Large intestine (tissue), 3 donors: ENCODE measurements at regions not wholly inside any gene's neighbourhood (a gene's known extent, or its start where the extent isn't known, plus 50 kb on each side); places are given as distances from the start of the nearest gene placed in this dataset.

ENCODE experiments used
- DNase-seq, 2 donors: peaks; one replicate each; pipeline versions ENCODE4 v3.0.0 to v3.0.0-alpha.2; 2013
- H3K27ac ChIP-seq: one replicate; pipeline ENCODE4 v1.5.1; 2013; ENCODE audit warnings: low read length
- H3K27me3 ChIP-seq: 2 replicates; pipeline ENCODE4 v1.6.1; 2013; ENCODE audit warnings: low read length; ENCODE audit not compliant: control insufficient read depth, insufficient read depth
- H3K36me3 ChIP-seq: 2 replicates; pipeline ENCODE4 v1.6.1; 2013; ENCODE audit warnings: low read length; ENCODE audit not compliant: control insufficient read depth, insufficient read depth
- H3K4me1 ChIP-seq: one replicate; pipeline ENCODE4 v1.6.1; 2013; ENCODE audit warnings: low read length; ENCODE audit not compliant: control insufficient read depth, insufficient read depth
- H3K4me3 ChIP-seq: one replicate; pipeline ENCODE4 v1.5.1; 2013; ENCODE audit warnings: low read length
- H3K9me3 ChIP-seq: one replicate; pipeline ENCODE4 v1.6.1; 2013; ENCODE audit warnings: mild to moderate bottlenecking, low read depth, low read length, moderate library complexity; ENCODE audit not compliant: control insufficient read depth
- WGBS: methylation state at CpG from one replicate; pipeline ENCODE4 v1.1.5; 2013; ENCODE audit warnings: low lambda C conversion rate; ENCODE audit not compliant: insufficient coverage; 5-methylcytosine and 5-hydroxymethylcytosine counted together

GRCh38 chr2:226320076-226320948 lies 479.3 kb downstream of the IRS1 start:
- no peaks in the 10 kb centered on the region for H3K27me3 ChIP-seq
- H3K9me3 ChIP-seq, result no peaks in the 10 kb centered on the region
- no peaks in the 10 kb centered on the region for H3K36me3 ChIP-seq
- H3K4me3 ChIP-seq, result no peak overlapping the region
- WGBS, result 75% methylated on average over 2 of the region's 6 CpGs
- H3K4me1 ChIP-seq, result no peaks in the 10 kb centered on the region
- DNase-seq, result no peak
- H3K27ac ChIP-seq, result no peak overlapping the region

GRCh38 chr2:226317970-226318369 lies 481.6 kb downstream of the IRS1 start:
- WGBS, result 80% methylated on average over 1 of the region's 2 CpGs
- no peak for DNase-seq
- H3K27me3 ChIP-seq, result no peaks in the 10 kb centered on the region

DNA sequence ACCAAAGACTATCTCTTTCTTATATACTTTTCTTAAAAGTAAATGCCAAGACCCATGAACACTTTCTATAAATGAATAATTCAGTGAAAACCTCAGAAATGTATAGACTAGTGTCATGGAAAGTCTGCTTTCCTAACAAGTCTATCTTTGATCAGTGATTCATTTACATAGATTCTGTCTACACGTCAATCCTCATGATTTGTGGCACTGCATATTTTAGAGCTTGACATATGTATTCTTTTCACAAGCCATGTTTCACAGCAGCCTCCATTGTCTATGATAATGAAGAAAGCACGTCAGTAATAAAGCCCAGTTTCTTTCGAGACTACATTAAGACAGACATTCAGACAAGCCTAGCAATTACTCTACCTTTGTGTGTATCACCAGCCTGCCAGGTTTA lies 486.6 kb downstream of the IRS1 start:
- no CpG with 5 or more reads among the region's 3 CpGs for WGBS
- H3K9me3 ChIP-seq, result no peaks in the 10 kb centered on the region
- H3K4me3 ChIP-seq, result no peak overlapping the region
- no peaks in the 10 kb centered on the region for H3K4me1 ChIP-seq
- no peaks in the 10 kb centered on the region for H3K36me3 ChIP-seq
- H3K27ac ChIP-seq, result no peak overlapping the region
- no peaks in the 10 kb centered on the region for H3K27me3 ChIP-seq
- no peak for DNase-seq

More at GRCh38 chr2:226317970-226318369, 481.6 kb downstream of the IRS1 start:
- no peaks in the 10 kb centered on the region for H3K4me1 ChIP-seq
- no peaks in the 10 kb centered on the region for H3K36me3 ChIP-seq
- H3K9me3 ChIP-seq, result no peaks in the 10 kb centered on the region
- H3K4me3 ChIP-seq, result no peak overlapping the region
- no peak overlapping the region for H3K27ac ChIP-seq

DNA sequence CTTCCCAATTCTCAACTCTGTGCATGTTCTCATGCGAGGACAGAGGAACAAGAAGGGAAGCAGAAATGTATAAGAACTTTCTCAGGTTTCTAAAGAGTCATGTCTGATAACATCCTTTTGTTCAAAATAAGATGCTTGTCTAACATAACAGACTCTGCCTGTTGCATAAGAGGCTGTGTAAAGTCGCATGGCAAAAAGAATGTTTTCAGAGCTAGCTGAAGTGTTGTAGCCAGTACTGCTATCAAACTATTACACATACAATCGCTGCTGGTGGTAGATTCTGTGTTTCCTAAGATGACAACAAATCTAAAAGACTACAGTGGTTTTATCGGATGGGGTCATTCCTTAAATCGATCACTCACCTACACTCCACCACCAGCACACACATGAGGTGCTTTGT lies 487.5 kb downstream of the IRS1 start:
- DNase-seq, result no peak
- Histone ChIP-seq H3K36me3 (no peaks in the 10 kb centered on the region), H3K4me1 (no peaks in the 10 kb centered on the region), H3K27me3 (no peaks in the 10 kb centered on the region), H3K4me3 (no peak overlapping the region), H3K9me3 (no peaks in the 10 kb centered on the region), H3K27ac (no peak overlapping the region)
- 100% methylated on average over 2 of the region's 5 CpGs for WGBS

- Histone ChIP-seq H3K36me3 (no peaks in the 10 kb centered on the region), H3K27me3 (no peaks in the 10 kb centered on the region), H3K27ac (no peak overlapping the region), H3K9me3 (no peaks in the 10 kb centered on the region), H3K4me3 (no peak overlapping the region), H3K4me1 (no peaks in the 10 kb centered on the region)
- no peak for DNase-seq
- 83% methylated on average over 1 of the region's 6 CpGs for WGBS
Measured at GRCh38 chr2:226310146-226310545, 489.5 kb downstream of the IRS1 start.

DNA sequence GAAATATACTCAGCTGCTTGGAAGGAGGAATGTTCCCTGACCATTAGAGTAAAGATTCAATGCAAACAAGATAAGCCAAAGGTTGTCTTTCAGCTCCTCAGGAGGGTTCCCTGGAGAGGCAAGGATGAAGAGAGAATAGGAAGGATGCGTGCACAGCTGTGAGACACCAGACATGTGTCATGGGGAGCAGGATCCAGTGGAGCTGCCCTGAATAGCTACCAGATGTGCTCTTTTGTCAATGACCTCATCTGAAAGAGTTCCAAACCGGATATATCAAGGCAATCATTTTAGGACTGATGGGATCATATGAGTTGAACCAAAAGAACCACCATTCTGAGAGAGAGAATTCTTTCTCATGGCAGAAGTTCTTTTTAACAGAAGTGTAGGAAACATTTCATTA lies 490.6 kb downstream of the IRS1 start:
- DNase-seq, result no peak
- Histone ChIP-seq H3K4me1 (no peaks in the 10 kb centered on the region), H3K27ac (no peak overlapping the region), H3K9me3 (no peaks in the 10 kb centered on the region), H3K36me3 (no peaks in the 10 kb centered on the region), H3K27me3 (no peaks in the 10 kb centered on the region), H3K4me3 (no peak overlapping the region)
- no CpG with 5 or more reads among the region's 2 CpGs for WGBS

DNA sequence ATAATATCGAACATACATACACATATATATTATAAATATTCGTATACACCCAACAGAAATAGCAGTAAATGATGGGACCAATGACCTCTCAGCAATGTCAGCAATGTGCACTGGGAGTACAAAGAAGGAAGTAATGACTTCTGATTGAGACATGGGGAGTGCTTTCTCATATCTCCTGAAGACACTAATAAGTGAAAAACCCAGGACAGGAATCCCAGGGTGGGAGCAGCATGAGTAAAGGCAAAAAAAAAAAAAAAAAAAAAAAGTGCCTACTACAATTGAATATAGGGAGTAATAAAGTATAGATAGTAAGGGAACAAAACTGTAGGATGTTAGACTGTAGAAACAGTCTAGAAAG lies 491.3 kb downstream of the IRS1 start:
- Histone ChIP-seq H3K27me3 (no peaks in the 10 kb centered on the region), H3K27ac (no peak overlapping the region), H3K9me3 (no peaks in the 10 kb centered on the region), H3K4me3 (no peak overlapping the region), H3K4me1 (no peaks in the 10 kb centered on the region), H3K36me3 (no peaks in the 10 kb centered on the region)
- DNase-seq, result no peak
- no CpG with 5 or more reads among the region's 2 CpGs for WGBS

- Histone ChIP-seq H3K27ac (no peak overlapping the region), H3K4me1 (no peaks in the 10 kb centered on the region), H3K27me3 (no peaks in the 10 kb centered on the region), H3K4me3 (no peak overlapping the region), H3K9me3 (no peaks in the 10 kb centered on the region), H3K36me3 (no peaks in the 10 kb centered on the region)
- no peak for DNase-seq
- no CpG with 5 or more reads among the region's 4 CpGs for WGBS
Measured at GRCh38 chr2:226307487-226308322, 491.9 kb downstream of the IRS1 start.

GRCh38 chr2:226306969-226307368 lies 492.7 kb downstream of the IRS1 start:
- Histone ChIP-seq H3K27ac (no peak overlapping the region), H3K4me1 (no peaks in the 10 kb centered on the region), H3K27me3 (no peaks in the 10 kb centered on the region), H3K9me3 (no peaks in the 10 kb centered on the region), H3K36me3 (no peaks in the 10 kb centered on the region), H3K4me3 (no peak overlapping the region)
- no CpG with 5 or more reads among the region's 2 CpGs for WGBS
- DNase-seq, result no peak

DNA sequence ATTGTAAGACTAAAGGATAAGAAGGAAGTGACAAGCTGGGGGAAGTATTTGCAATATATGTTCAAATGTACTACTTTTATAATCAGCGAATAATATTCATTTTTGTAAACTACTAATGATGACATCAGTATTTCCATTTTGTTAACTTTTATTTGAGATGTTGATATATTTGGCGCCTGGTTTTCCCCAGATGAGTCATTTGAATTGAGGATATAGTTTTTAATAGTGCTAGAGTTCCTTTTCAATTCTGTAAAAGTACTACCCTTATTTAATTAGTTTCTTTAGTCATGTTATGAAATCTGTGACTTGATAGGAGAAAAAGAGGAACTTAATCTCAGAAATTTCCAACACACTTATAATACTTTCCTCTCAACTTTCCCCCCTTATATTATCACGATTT lies 495.3 kb downstream of the IRS1 start:
- no peak for DNase-seq
- no peaks in the 10 kb centered on the region for H3K9me3 ChIP-seq
- H3K27ac ChIP-seq, result no peak overlapping the region
- H3K36me3 ChIP-seq, result no peaks in the 10 kb centered on the region
- no peaks in the 10 kb centered on the region for H3K4me1 ChIP-seq
- no peaks in the 10 kb centered on the region for H3K27me3 ChIP-seq
- 89% methylated on average over 3 of the region's 3 CpGs for WGBS
- H3K4me3 ChIP-seq, result no peak overlapping the region
